Uterus (tissue), 3 donors: ENCODE measurements at regions not wholly inside any gene's neighbourhood (a gene's known extent, or its start where the extent isn't known, plus 50 kb on each side); places are given as distances from the start of the nearest gene placed in this dataset.

Experiments used
- DNase-seq, 2 donors: peaks; one replicate each; pipeline ENCODE4 v3.0.0-alpha.2; 2019 to 2020
- H3K27ac ChIP-seq, 2 donors: fragments of 200-600 bp; sonication (generic); 1 replicate in 1 of 2; 2 replicates in 1 of 2; pipeline ENCODE4 v1.5.1; 2016 to 2018
- H3K27me3 ChIP-seq, 2 donors: fragments of 200-600 bp; sonication (generic); one replicate each; pipeline ENCODE4 v1.5.1; 2018 to 2019; ENCODE audit warnings: control low read depth in 1 of 2
- H3K36me3 ChIP-seq, 2 donors: fragments of 200-600 bp; sonication (generic); one replicate each; pipeline ENCODE4 v1.5.1; 2019; ENCODE audit warnings: control low read depth in 1 of 2
- H3K4me1 ChIP-seq, 2 donors: fragments of 200-600 bp; sonication (generic); one replicate each; pipeline ENCODE4 v1.5.1; 2018 to 2019; ENCODE audit warnings: control low read depth in 1 of 2
- H3K4me3 ChIP-seq, 2 donors: fragments of 200-600 bp; sonication (generic); 1 replicate in 1 of 2; 2 replicates in 1 of 2; pipeline ENCODE4 v1.5.1; 2018 to 2019; ENCODE audit warnings: mild to moderate bottlenecking in 1 of 2
- H3K9me3 ChIP-seq, 2 donors: fragments of 200-600 bp; sonication (generic); one replicate each; pipeline ENCODE4 v1.5.1; 2019; ENCODE audit warnings: control low read depth in 1 of 2
- CTCF ChIP-seq, 4 experiments: fragments of 200-600 bp in 2 of 4; fragments of 450-650 bp in 2 of 4; sonication (generic) in 2 of 4; IDR thresholded peaks; one replicate each; pipeline ENCODE4 v1.5.1; 2016 to 2019; ENCODE audit warnings: antibody characterized with exemption in 4 of 4, mild to moderate bottlenecking in 2 of 4, moderate library complexity in 1 of 4
- POLR2A ChIP-seq, 2 donors: fragments of 450-650 bp; IDR thresholded peaks; one replicate each; pipeline ENCODE4 v1.6.1; 2016; ENCODE audit warnings: antibody characterized with exemption in 2 of 2, mild to moderate bottlenecking in 1 of 2, moderate library complexity in 1 of 2
- intact Hi-C: fragments of 100-400 bp; cut with DNase I; formaldehyde crosslinking; loops from one replicate; pipeline ENCODE4 v1.15.1; 2023; ENCODE audit warnings: low total_unique reads
- donor health status: DM: yes; HTN: yes; CAD: no.

GRCh38 chr7:124257638-124258308 lies 224.9 kb upstream of the TMEM229A start:
- intact Hi-C loops: no loop called here
- Histone ChIP-seq H3K9me3 (no peaks in the 10 kb centered on the region), H3K4me1 (no peaks in the 10 kb centered on the region), H3K36me3 (no peaks in the 10 kb centered on the region), H3K4me3 (no peak overlapping the region), H3K27me3 (no peaks in the 10 kb centered on the region), H3K27ac (no peak overlapping the region)
- TF ChIP-seq CTCF (IDR thresholded peaks at IDR 0.05): no peak
- TF ChIP-seq POLR2A (IDR thresholded peaks at IDR 0.05): no peak
- DNase-seq: no peak

- no peak overlapping the region for H3K27ac ChIP-seq
- intact Hi-C loops: no loop called here
- H3K36me3 ChIP-seq: no peaks in the 10 kb centered on the region
- DNase-seq: no peak
- no peaks in the 10 kb centered on the region for H3K9me3 ChIP-seq
- H3K4me3 ChIP-seq: no peak overlapping the region
- H3K27me3 ChIP-seq: no peaks in the 10 kb centered on the region
- TF ChIP-seq POLR2A (IDR thresholded peaks at IDR 0.05) (no peak), CTCF (IDR thresholded peaks at IDR 0.05) (no peak)
- H3K4me1 ChIP-seq: no peaks in the 10 kb centered on the region
Observed at GRCh38 chr7:124255041-124255655, 222.3 kb upstream of the TMEM229A start.

GRCh38 chr7:124254396-124254795 lies 221.5 kb upstream of the TMEM229A start:
- Histone ChIP-seq H3K9me3 (no peaks in the 10 kb centered on the region), H3K4me3 (no peak overlapping the region), H3K4me1 (no peaks in the 10 kb centered on the region), H3K27me3 (no peaks in the 10 kb centered on the region), H3K27ac (no peak overlapping the region), H3K36me3 (no peaks in the 10 kb centered on the region)
- intact Hi-C loops: no loop called here
- DNase-seq: no peak
- TF ChIP-seq CTCF (IDR thresholded peaks at IDR 0.05) (no peak), POLR2A (IDR thresholded peaks at IDR 0.05) (no peak)

GRCh38 chr7:124251636-124252035 lies 218.8 kb upstream of the TMEM229A start:
- Histone ChIP-seq H3K4me3 (no peak overlapping the region), H3K27me3 (no peaks in the 10 kb centered on the region), H3K27ac (no peak overlapping the region), H3K36me3 (no peaks in the 10 kb centered on the region), H3K4me1 (no peaks in the 10 kb centered on the region), H3K9me3 (no peaks in the 10 kb centered on the region)
- intact Hi-C loops: no loop called here
- TF ChIP-seq CTCF (IDR thresholded peaks at IDR 0.05) (no peak), POLR2A (IDR thresholded peaks at IDR 0.05) (no peak)
- DNase-seq: no peak

GRCh38 chr7:124250297-124251034 lies 217.6 kb upstream of the TMEM229A start:
- H3K4me3 ChIP-seq: no peak overlapping the region
- DNase-seq: no peak
- intact Hi-C loops: no loop called here

More at GRCh38 chr7:124250297-124251034, 217.6 kb upstream of the TMEM229A start:
- no peak overlapping the region for H3K27ac ChIP-seq
- no peaks in the 10 kb centered on the region for H3K27me3 ChIP-seq
- no peaks in the 10 kb centered on the region for H3K36me3 ChIP-seq
- no peak for TF ChIP-seq POLR2A (IDR thresholded peaks at IDR 0.05)
- no peak for TF ChIP-seq CTCF (IDR thresholded peaks at IDR 0.05)
- no peaks in the 10 kb centered on the region for H3K9me3 ChIP-seq
- H3K4me1 ChIP-seq: no peaks in the 10 kb centered on the region
